ENCODE measurements at regions not wholly inside any gene's neighbourhood (a gene's known extent, or its start where the extent isn't known, plus 50 kb on each side); places are given as distances from the start of the nearest gene placed in this dataset.

- FAIRE-seq (no peak), DNase-seq (ENCODE audit: low read depth) (no peak)
- H3K4me3 ChIP-seq (ENCODE audit: low read depth, low read length): no peak overlapping the region
- H3K36me3 ChIP-seq (ENCODE audit: control insufficient read depth, insufficient read depth, low read length): no peaks in the 10 kb centered on the region
- TF ChIP-seq CTCF (IDR thresholded peaks at IDR 0.05; ENCODE audit: insufficient read depth, low read length, severe bottlenecking): no peak
- no peaks in the 10 kb centered on the region for H3K27me3 ChIP-seq (ENCODE audit: control insufficient read depth, insufficient read depth, low read length)
Observed at GRCh38 chr14:56512521-56512920, 67.1 kb upstream of the TMEM260 start.

GRCh38 chr14:56514663-56515371, 64.8 kb upstream of the TMEM260 start:
- Histone ChIP-seq H3K36me3 (ENCODE audit: control insufficient read depth, insufficient read depth, low read length) (no peaks in the 10 kb centered on the region), H3K4me3 (ENCODE audit: low read depth, low read length) (no peak overlapping the region), H3K27me3 (ENCODE audit: control insufficient read depth, insufficient read depth, low read length) (no peaks in the 10 kb centered on the region)
- TF ChIP-seq CTCF (IDR thresholded peaks at IDR 0.05; ENCODE audit: insufficient read depth, low read length, severe bottlenecking): no peak
- no peak for FAIRE-seq
- DNase-seq (ENCODE audit: low read depth): no peak

GRCh38 chr14:56515739-56516138, 63.9 kb upstream of the TMEM260 start:
- no peaks in the 10 kb centered on the region for H3K36me3 ChIP-seq (ENCODE audit: control insufficient read depth, insufficient read depth, low read length)
- DNase-seq (ENCODE audit: low read depth) (no peak), FAIRE-seq (no peak)
- TF ChIP-seq CTCF (IDR thresholded peaks at IDR 0.05; ENCODE audit: insufficient read depth, low read length, severe bottlenecking): no peak
- H3K4me3 ChIP-seq (ENCODE audit: low read depth, low read length): no peak overlapping the region
- H3K27me3 ChIP-seq (ENCODE audit: control insufficient read depth, insufficient read depth, low read length): no peaks in the 10 kb centered on the region

- Histone ChIP-seq H3K27me3 (ENCODE audit: control insufficient read depth, insufficient read depth, low read length) (peaks cover 2% of the 10 kb centered on the region), H3K36me3 (ENCODE audit: control insufficient read depth, insufficient read depth, low read length) (no peaks in the 10 kb centered on the region), H3K4me3 (ENCODE audit: low read depth, low read length) (no peak overlapping the region)
- TF ChIP-seq CTCF (IDR thresholded peaks at IDR 0.05; ENCODE audit: insufficient read depth, low read length, severe bottlenecking): no peak
- DNase-seq (ENCODE audit: low read depth) (no peak), FAIRE-seq (no peak)
Observed at GRCh38 chr14:56522403-56522802, 57.2 kb upstream of the TMEM260 start.

GRCh38 chr14:56524971-56525677, 54.5 kb upstream of the TMEM260 start:
- Histone ChIP-seq H3K36me3 (ENCODE audit: control insufficient read depth, insufficient read depth, low read length) (no peaks in the 10 kb centered on the region), H3K27me3 (ENCODE audit: control insufficient read depth, insufficient read depth, low read length) (peaks cover 4% of the 10 kb centered on the region), H3K4me3 (ENCODE audit: low read depth, low read length) (no peak overlapping the region)
- FAIRE-seq: peak; percentile 28
- DNase-seq (ENCODE audit: low read depth): no peak
- TF ChIP-seq CTCF (IDR thresholded peaks at IDR 0.05; ENCODE audit: insufficient read depth, low read length, severe bottlenecking): no peak
